AG04450 (cell line): ENCODE measurements at regions not wholly inside any gene's neighbourhood (a gene's known extent, or its start where the extent isn't known, plus 50 kb on each side); places are given as distances from the start of the nearest gene placed in this dataset.

Experiments used
- CTCF ChIA-PET: fragments of 300-600, 350-600 bp; formaldehyde crosslinking; extraction: SDS; loops from one replicate; lab custom pipeline; 2022; ENCODE audit warnings: antibody characterized with exemption, inconsistent platforms; lab: Charles Lee
- POLR2A ChIA-PET: fragments of 350-600 bp; formaldehyde crosslinking; extraction: SDS; loops from one replicate; lab custom pipeline; 2021; ENCODE audit warnings: antibody characterized with exemption, inconsistent platforms; lab: Yijun Ruan, JAX
- DNase-seq: peaks from one replicate; pipeline ENCODE4 v3.0.0-alpha.2; 2011; ENCODE audit warnings: low read depth, low spot score
- H3K27ac ChIP-seq: one replicate; pipeline ENCODE4 v1.5.1; 2012; ENCODE audit warnings: low read depth, low read length, control low read depth
- H3K27me3 ChIP-seq: one replicate; pipeline ENCODE4 v1.6.0; 2012; ENCODE audit warnings: low read length; ENCODE audit not compliant: control insufficient read depth, insufficient read depth
- H3K4me3 ChIP-seq: 2 replicates; pipeline ENCODE4 v1.5.1; 2011; ENCODE audit warnings: mild to moderate bottlenecking, low read depth, low read length, control low read depth
- H3K9me3 ChIP-seq: 2 replicates; pipeline ENCODE4 v1.5.1; 2012; ENCODE audit warnings: low read length; ENCODE audit not compliant: control insufficient read depth, insufficient read depth
- TF ChIP-seq, protein P1 (sequence below): IDR thresholded peaks from 2 replicates; pipeline ENCODE4 v1.5.1; 2011; ENCODE audit warnings: low read depth, low read length, control low read depth, inconsistent platforms

DNA sequence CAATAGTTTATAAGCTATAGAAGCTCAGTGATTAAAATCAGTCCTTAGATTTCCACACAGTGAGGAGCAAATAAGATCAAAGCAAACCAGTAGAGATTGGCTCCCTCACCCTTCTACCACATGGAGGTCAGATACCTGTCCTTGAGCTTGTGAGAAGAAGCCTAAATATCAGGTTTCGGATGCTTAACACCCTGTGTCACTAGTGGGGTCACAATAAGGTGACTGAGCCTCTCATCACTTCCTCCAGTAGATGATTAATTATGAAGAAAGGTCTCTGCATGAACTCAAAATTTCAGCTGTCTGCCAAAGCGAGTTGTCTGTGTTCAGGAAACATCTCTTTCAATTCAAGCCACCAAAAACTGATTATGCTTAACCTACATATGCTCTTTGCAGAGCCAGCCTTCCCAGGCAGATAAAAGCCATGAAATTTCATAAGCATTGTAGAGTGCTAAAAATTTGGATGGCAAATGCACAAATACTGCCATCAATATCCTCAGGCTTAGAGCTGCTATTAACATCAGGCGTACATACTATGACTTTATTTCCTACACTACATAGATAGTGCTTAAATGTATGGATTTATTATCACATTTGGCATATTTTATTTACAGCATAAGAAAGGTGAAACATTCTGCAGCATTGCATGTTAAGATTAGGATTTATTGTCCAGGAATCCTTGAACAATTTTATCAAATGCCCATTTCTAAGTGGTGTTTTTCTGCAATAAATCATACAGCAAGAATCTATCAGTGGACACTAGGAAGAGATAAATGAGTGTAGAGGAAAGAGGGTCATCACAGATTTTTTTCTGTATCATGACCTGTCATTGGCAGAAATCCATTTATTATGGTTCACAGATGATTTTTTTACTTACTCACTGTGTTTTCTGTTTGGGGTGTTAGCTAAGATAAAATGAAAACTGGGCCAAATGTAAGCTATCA lies 285.1 kb upstream of the SP8 start:
- Histone ChIP-seq H3K27me3 (no peaks in the 10 kb centered on the region), H3K9me3 (peaks cover 3% of the 10 kb centered on the region; the same call in 1 of the 2 replicates), H3K4me3 (no peak overlapping the region), H3K27ac (no peak overlapping the region)
- ChIA-PET POLR2A (no interaction called here), CTCF (no interaction called here)
- no peak for DNase-seq
- TF ChIP-seq, protein P1, sequence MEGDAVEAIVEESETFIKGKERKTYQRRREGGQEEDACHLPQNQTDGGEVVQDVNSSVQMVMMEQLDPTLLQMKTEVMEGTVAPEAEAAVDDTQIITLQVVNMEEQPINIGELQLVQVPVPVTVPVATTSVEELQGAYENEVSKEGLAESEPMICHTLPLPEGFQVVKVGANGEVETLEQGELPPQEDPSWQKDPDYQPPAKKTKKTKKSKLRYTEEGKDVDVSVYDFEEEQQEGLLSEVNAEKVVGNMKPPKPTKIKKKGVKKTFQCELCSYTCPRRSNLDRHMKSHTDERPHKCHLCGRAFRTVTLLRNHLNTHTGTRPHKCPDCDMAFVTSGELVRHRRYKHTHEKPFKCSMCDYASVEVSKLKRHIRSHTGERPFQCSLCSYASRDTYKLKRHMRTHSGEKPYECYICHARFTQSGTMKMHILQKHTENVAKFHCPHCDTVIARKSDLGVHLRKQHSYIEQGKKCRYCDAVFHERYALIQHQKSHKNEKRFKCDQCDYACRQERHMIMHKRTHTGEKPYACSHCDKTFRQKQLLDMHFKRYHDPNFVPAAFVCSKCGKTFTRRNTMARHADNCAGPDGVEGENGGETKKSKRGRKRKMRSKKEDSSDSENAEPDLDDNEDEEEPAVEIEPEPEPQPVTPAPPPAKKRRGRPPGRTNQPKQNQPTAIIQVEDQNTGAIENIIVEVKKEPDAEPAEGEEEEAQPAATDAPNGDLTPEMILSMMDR = no peak

DNA sequence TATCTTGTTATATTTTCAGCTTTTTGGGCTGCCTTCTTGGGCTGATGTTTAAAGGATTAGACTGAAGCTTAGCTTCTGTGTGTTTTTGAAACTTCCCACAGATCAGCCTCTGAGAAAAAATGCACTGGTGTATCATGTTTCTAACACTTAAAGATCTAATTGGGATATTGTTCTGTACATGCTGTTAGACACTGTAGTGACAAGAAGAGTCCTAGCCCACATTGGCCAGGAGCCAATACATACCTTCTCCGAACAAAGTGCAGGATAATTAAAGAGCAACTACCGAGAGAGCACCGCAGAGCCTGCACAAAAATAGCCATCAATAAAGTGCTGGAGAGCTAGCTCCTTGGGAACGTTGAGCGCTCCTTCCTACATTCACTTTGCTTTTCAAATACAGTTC lies 289.4 kb upstream of the SP8 start:
- Histone ChIP-seq H3K4me3 (no peak overlapping the region), H3K9me3 (peaks cover 4% of the 10 kb centered on the region; the same call in 1 of the 2 replicates), H3K27me3 (no peaks in the 10 kb centered on the region), H3K27ac (no peak overlapping the region)
- DNase-seq = no peak
- POLR2A ChIA-PET = no interaction called here
- CTCF ChIA-PET = no interaction called here
- TF ChIP-seq, protein P1 = no peak

DNA sequence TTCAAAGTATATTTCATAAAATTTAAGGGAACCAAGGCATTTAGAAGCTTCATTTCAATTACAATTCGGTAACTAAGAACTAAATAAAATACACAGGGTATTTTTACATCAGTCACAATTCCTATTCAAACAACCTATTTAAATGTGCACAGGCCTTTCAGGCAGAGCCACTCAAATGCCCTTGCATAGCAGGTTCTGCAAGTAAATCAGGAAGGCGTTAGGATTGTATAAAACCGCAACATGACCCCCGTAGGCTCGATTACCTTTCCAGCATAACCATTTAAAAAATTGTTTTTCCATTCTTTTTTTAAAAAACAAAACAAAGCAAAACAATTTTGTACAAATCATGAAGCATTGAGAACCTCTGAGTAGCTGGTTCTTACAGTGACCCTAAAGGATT lies 289.9 kb upstream of the SP8 start:
- ChIA-PET POLR2A (no interaction called here), CTCF (no interaction called here)
- no peak overlapping the region for H3K4me3 ChIP-seq
- no peak overlapping the region for H3K27ac ChIP-seq
- no peaks in the 10 kb centered on the region for H3K27me3 ChIP-seq
- TF ChIP-seq, protein P1 = no peak
- no peak for DNase-seq
- peaks cover 4% of the 10 kb centered on the region; the same call in 1 of the 2 replicates for H3K9me3 ChIP-seq

DNA sequence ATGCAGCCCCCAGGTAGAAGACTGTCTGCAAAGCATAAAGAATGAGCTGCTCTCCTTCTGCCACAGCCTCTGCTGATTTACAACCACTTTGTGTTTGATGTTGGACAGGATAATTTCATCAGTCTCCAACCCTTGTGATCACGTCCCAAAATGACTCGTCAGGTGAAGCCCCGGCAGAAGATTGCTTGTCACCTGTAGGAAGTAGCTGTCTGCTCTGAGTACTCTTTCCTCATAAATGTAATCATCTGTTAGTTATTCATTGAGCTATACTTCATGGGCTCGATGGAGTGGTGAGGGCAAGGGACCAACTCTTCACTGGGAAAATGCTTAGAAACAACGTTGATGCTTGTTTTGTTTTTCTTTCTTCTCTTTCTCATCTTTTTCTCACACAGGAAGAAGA lies 290.9 kb upstream of the SP8 start:
- no peak overlapping the region for H3K4me3 ChIP-seq
- TF ChIP-seq, protein P1 = no peak
- no peak overlapping the region for H3K27ac ChIP-seq
- H3K9me3 ChIP-seq = peaks cover 8% of the 10 kb centered on the region; the same call in 1 of the 2 replicates
- POLR2A ChIA-PET = no interaction called here
- CTCF ChIA-PET = no interaction called here
- DNase-seq = no peak
- no peaks in the 10 kb centered on the region for H3K27me3 ChIP-seq

DNA sequence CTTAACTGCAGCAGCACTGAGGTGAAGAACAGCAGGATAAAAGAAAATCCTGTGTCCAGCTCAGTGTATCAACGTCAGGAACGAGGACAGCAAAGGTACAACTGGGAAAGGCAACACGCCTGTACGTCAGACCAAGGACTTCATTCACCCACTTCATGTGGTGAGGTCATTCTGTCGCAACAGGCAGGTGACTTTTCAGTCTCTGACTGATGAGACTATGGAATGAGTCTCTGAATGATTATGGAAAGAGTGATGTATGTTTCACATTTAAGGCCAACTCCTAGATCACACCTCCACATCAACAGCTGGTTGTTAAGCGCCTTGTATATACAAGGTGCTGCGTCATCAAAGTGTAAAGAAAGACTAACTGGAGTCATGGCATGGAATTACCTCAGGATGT lies 297.6 kb upstream of the SP8 start:
- POLR2A ChIA-PET = no interaction called here
- Histone ChIP-seq H3K4me3 (no peak overlapping the region), H3K27ac (no peak overlapping the region), H3K9me3 (peaks cover 12% of the 10 kb centered on the region; the same call in 1 of the 2 replicates), H3K27me3 (no peaks in the 10 kb centered on the region)
- no peak for DNase-seq
- CTCF ChIA-PET = no interaction called here
- TF ChIP-seq, protein P1 = no peak
